ENCODE measurements at regions not wholly inside any gene's neighbourhood (a gene's known extent, or its start where the extent isn't known, plus 50 kb on each side); places are given as distances from the start of the nearest gene placed in this dataset.
A peak's percentile ranks its signal among the peaks of the same experiment; 100 is the strongest.

DNA sequence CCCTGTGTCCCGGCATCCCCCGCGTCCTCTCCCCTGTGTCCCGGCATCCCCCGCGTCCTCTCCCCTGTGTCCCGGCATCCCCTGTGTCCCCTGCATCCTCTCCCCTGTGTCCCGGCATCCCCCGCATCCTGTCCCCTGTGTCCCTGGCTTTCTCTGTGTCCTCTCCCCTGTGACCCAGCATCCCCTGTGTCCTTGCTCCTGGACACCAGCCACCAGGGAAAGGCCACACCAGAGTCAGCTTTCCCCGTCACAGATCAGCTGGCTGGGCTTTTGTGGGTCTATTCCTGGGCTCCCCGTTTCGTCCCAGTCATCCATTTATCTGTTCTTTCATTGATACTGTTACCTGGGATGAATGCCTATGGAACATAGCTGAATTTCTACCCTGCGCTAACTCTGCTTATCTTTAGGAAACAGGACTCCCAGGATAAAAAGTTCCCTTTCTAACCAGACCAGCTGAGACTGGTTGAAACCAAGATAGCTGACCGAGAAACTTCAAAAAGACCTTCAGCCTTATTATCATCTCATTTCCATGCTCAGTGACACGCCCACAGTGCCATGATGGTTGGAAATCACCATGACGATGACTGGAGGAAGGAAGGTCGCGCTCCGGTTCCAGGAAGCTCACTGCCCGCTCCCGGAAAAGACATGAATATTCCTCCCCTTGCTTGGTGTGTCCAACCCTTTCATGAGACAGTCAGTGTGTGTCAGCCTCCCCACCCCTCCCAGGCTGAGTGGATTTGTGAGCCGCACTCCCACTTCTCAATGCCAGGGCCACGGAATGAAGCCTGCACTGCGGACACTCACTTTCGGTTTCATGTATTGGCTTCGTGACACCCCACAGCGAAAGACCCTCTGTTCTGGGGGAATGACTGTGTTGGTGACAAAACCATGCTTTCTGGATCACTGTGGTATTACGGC, 276.4 kb upstream of the SFSWAP start (continued):
- TF ChIP-seq ZNF583 (CRISPR knock-in tag; IDR thresholded peaks at IDR 0.05): no peak
- TF ChIP-seq SOX6 (IDR thresholded peaks at IDR 0.05): peak; percentile 72
- TF ChIP-seq GABPB2 (CRISPR knock-in tag; conservative IDR thresholded peaks at IDR 0.05): no peak
- TF ChIP-seq ELF1 (tag; IDR thresholded peaks at IDR 0.05): peak; percentile 73
- no peak for TF ChIP-seq ZNF431 (CRISPR knock-in tag; IDR thresholded peaks at IDR 0.05)
- TF ChIP-seq, protein P1, sequence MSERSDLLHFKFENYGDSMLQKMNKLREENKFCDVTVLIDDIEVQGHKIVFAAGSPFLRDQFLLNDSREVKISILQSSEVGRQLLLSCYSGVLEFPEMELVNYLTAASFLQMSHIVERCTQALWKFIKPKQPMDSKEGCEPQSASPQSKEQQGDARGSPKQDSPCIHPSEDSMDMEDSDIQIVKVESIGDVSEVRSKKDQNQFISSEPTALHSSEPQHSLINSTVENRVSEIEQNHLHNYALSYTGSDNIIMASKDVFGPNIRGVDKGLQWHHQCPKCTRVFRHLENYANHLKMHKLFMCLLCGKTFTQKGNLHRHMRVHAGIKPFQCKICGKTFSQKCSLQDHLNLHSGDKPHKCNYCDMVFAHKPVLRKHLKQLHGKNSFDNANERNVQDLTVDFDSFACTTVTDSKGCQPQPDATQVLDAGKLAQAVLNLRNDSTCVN (CRISPR knock-in tag; IDR thresholded peaks at IDR 0.05): no peak
- TF ChIP-seq ZNF766 (CRISPR knock-in tag; conservative IDR thresholded peaks at IDR 0.05): 0 out of 2 replicates have a peak, but pooled peaks have one; percentile 54
- no peak for TF ChIP-seq RBM15 (IDR thresholded peaks at IDR 0.05; ENCODE audit: insufficient read depth, low read length)
- peak; percentile 68 for TF ChIP-seq CBFA2T2 (conservative IDR thresholded peaks at IDR 0.05)
- peak; percentile 70 for TF ChIP-seq DPF2 (IDR thresholded peaks at IDR 0.05)
- TF ChIP-seq ZNF445 (CRISPR knock-in tag; IDR thresholded peaks at IDR 0.05; ENCODE audit: low read depth): no peak
- TF ChIP-seq TRIM24 (IDR thresholded peaks at IDR 0.05): peak in 1 of 2 experiments; percentile 67; a peak in 1 of 4 replicates
- no peak for TF ChIP-seq ZNF347 (CRISPR knock-in tag; IDR thresholded peaks at IDR 0.05; ENCODE audit: low read depth)
- TF ChIP-seq FOXJ2 (tag; IDR thresholded peaks at IDR 0.05): no peak
- peak; percentile 67 for TF ChIP-seq ATF7 (IDR thresholded peaks at IDR 0.05)
- TF ChIP-seq ZNF695 (CRISPR knock-in tag; IDR thresholded peaks at IDR 0.05): no peak
- peak; percentile 47; the same call in 1 of the 2 replicates for TF ChIP-seq JUND (IDR thresholded peaks at IDR 0.05; ENCODE audit: borderline replicate concordance, low read depth, low read length)
- TF ChIP-seq JUND (tag; IDR thresholded peaks at IDR 0.05; ENCODE audit: borderline replicate concordance, low read depth, low read length): peak; percentile 19; the same call in 1 of the 3 replicates
- TF ChIP-seq, protein P2, sequence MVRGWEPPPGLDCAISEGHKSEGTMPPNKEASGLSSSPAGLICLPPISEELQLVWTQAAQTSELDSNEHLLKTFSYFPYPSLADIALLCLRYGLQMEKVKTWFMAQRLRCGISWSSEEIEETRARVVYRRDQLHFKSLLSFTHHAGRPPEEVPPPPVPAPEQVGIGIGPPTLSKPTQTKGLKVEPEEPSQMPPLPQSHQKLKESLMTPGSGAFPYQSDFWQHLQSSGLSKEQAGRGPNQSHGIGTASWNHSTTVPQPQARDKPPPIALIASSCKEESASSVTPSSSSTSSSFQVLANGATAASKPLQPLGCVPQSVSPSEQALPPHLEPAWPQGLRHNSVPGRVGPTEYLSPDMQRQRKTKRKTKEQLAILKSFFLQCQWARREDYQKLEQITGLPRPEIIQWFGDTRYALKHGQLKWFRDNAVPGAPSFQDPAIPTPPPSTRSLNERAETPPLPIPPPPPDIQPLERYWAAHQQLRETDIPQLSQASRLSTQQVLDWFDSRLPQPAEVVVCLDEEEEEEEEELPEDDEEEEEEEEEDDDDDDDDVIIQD (CRISPR knock-in tag; IDR thresholded peaks at IDR 0.05): no peak
- 0 out of 2 replicates have a peak, but pooled peaks have one; percentile 25 for TF ChIP-seq STAT5A (IDR thresholded peaks at IDR 0.05; ENCODE audit: borderline replicate concordance, low read length)
- TF ChIP-seq ETV1 (tag; conservative IDR thresholded peaks at IDR 0.05; ENCODE audit: low read depth): 0 out of 2 replicates have a peak, but pooled peaks have one; percentile 3
